ENCODE measurements at regions not wholly inside any gene's neighbourhood (a gene's known extent, or its start where the extent isn't known, plus 50 kb on each side); places are given as distances from the start of the nearest gene placed in this dataset.

- Histone ChIP-seq H4K20me1 (replicated peaks; ENCODE audit: control insufficient read depth, extremely low read depth, insufficient read depth, low read length) (no peaks in the 10 kb centered on the region), H3K27ac (ENCODE audit: insufficient read depth, low read depth, low read length) (no peak overlapping the region), H3K9me1 (replicated peaks; ENCODE audit: control insufficient read depth, extremely low read depth, insufficient read depth, low read length) (no peaks in the 10 kb centered on the region), H3K4me2 (ENCODE audit: insufficient read depth, low read length) (no peak overlapping the region), H3K4me1 (ENCODE audit: control insufficient read depth, extremely low read depth, insufficient read depth, low read length) (no peaks in the 10 kb centered on the region), H3K9ac (replicated peaks; ENCODE audit: extremely low read depth, insufficient read depth, low read length) (no peak overlapping the region), H3K9me3 (replicated peaks; ENCODE audit: control insufficient read depth, insufficient read depth, low read length) (peaks cover 3% of the 10 kb centered on the region), H3K27me3 (ENCODE audit: control insufficient read depth in 2 of 2, insufficient read depth in 2 of 2, low read length in 2 of 2) (no peaks in the 10 kb centered on the region), H3K79me2 (ENCODE audit: control insufficient read depth, insufficient read depth, low read length) (no peaks in the 10 kb centered on the region), H2AFZ (ENCODE audit: low read depth, low read length) (no peak overlapping the region), H3K4me3 (replicated peaks in 1 of 3; ENCODE audit: insufficient read depth in 1 of 3, low read depth in 1 of 3, low read length in 3 of 3) (no peak overlapping the region), H3K36me3 (ENCODE audit: control insufficient read depth in 2 of 2, extremely low read depth in 1 of 2, insufficient read depth in 2 of 2, low read length in 2 of 2) (no peaks in the 10 kb centered on the region)
- intact Hi-C loops (cut with micrococcal nuclease), result no loop called here
- TF ChIP-seq MAX (IDR thresholded peaks at IDR 0.05; ENCODE audit: insufficient read depth, insufficient read length) (no peak), JUN (IDR thresholded peaks at IDR 0.05; ENCODE audit: borderline replicate concordance, insufficient read depth, insufficient read length, low read depth) (no peak), MYC (IDR thresholded peaks at IDR 0.05; ENCODE audit: low read depth, low read length) (no peak), GATA2 (IDR thresholded peaks at IDR 0.05; ENCODE audit: insufficient read depth, insufficient read length, low read depth, low read length) (no peak), FOS (IDR thresholded peaks at IDR 0.05; ENCODE audit: borderline replicate concordance, insufficient read depth, low read length) (no peak), POLR2AphosphoS5 (IDR thresholded peaks at IDR 0.05; ENCODE audit: insufficient read depth, low read depth, low read length) (no peak), POLR2A (IDR thresholded peaks at IDR 0.05; ENCODE audit: low read depth, low read length) (no peak), EZH2 (IDR thresholded peaks at IDR 0.05; ENCODE audit: borderline replicate concordance, low read depth, low read length, severe bottlenecking) (no peak)
- TF ChIP-seq, protein P1, sequence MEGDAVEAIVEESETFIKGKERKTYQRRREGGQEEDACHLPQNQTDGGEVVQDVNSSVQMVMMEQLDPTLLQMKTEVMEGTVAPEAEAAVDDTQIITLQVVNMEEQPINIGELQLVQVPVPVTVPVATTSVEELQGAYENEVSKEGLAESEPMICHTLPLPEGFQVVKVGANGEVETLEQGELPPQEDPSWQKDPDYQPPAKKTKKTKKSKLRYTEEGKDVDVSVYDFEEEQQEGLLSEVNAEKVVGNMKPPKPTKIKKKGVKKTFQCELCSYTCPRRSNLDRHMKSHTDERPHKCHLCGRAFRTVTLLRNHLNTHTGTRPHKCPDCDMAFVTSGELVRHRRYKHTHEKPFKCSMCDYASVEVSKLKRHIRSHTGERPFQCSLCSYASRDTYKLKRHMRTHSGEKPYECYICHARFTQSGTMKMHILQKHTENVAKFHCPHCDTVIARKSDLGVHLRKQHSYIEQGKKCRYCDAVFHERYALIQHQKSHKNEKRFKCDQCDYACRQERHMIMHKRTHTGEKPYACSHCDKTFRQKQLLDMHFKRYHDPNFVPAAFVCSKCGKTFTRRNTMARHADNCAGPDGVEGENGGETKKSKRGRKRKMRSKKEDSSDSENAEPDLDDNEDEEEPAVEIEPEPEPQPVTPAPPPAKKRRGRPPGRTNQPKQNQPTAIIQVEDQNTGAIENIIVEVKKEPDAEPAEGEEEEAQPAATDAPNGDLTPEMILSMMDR (IDR thresholded peaks at IDR 0.05; ENCODE audit: extremely low read depth in 1 of 2, insufficient read depth in 1 of 2, low read depth in 1 of 2, low read length in 2 of 2), result no peak
- dilution Hi-C loops (cut with MboI; ENCODE audit: extremely low pct_ligation_motif_present, low sequenced_read_pairs), result no loop called here
- CTCF ChIA-PET, result no interaction called here
- no peak for DNase-seq (ENCODE audit: low read depth, low spot score)
- BruUV-seq (replicated peaks), result no TSS peak
- POLR2A ChIA-PET, result no interaction called here
- no peak for FAIRE-seq
Measured at GRCh38 chr2:239509373-239510143, 108.7 kb upstream of the HDAC4 start.
